HG03280 (cell line): ENCODE measurements at regions not wholly inside any gene's neighbourhood (a gene's known extent, or its start where the extent isn't known, plus 50 kb on each side); places are given as distances from the start of the nearest gene placed in this dataset.
A peak's percentile ranks its signal among the peaks of the same experiment; 100 is the strongest.
"Not testable (repeated sequence)": the region's sequence is repeated elsewhere in the genome, so short reads cannot be mapped to it uniquely, and the experiment has no call there.

ENCODE experiments used
- ATAC-seq: cut with Tn5 transposase; IDR thresholded peaks from one replicate; pipeline ENCODE4 v1.9.1; 2021; ENCODE audit warnings: mild to moderate bottlenecking, moderate library complexity; ENCODE audit not compliant: unreplicated experiment

- no peak for ATAC-seq
Observed at GRCh38 chr16:85216522-85217375, 104.5 kb upstream of the CIBAR2 start.

- ATAC-seq, result no peak
Observed at GRCh38 chr16:85220125-85220839, 108.0 kb upstream of the CIBAR2 start.

- no peak for ATAC-seq
Observed at GRCh38 chr16:85220964-85221731, 108.9 kb upstream of the CIBAR2 start.

GRCh38 chr16:85221771-85222154, 109.5 kb upstream of the CIBAR2 start:
- no peak for ATAC-seq

GRCh38 chr16:85222155-85222863, 110.0 kb upstream of the CIBAR2 start:
- ATAC-seq, result no peak

GRCh38 chr16:85225257-85225656, 113.0 kb upstream of the CIBAR2 start:
- no peak for ATAC-seq

- no peak for ATAC-seq
Observed at GRCh38 chr16:85225721-85226120, 113.4 kb upstream of the CIBAR2 start.

GRCh38 chr16:85227084-85227945, 115.0 kb upstream of the CIBAR2 start:
- peak; percentile 73 for ATAC-seq

- no peak for ATAC-seq
Observed at GRCh38 chr16:85227946-85228862, 115.9 kb upstream of the CIBAR2 start.

GRCh38 chr16:85228970-85229430, 116.7 kb upstream of the CIBAR2 start:
- no peak for ATAC-seq

GRCh38 chr16:85229869-85230462, 117.7 kb upstream of the CIBAR2 start:
- ATAC-seq, result no peak

- ATAC-seq, result not testable (repeated sequence)
Observed at GRCh38 chr16:85230764-85231383, 118.6 kb upstream of the CIBAR2 start.

- no peak for ATAC-seq
Observed at GRCh38 chr16:85231959-85232358, 119.7 kb upstream of the CIBAR2 start.

- no peak for ATAC-seq
Observed at GRCh38 chr16:85232369-85233142, 120.3 kb upstream of the CIBAR2 start.

GRCh38 chr16:85233516-85233915, 121.2 kb upstream of the CIBAR2 start:
- no peak for ATAC-seq

GRCh38 chr16:85234310-85235204, 122.3 kb upstream of the CIBAR2 start:
- ATAC-seq, result no peak
